Kidney (tissue), 13 donors: ENCODE measurements at regions not wholly inside any gene's neighbourhood (a gene's known extent, or its start where the extent isn't known, plus 50 kb on each side); places are given as distances from the start of the nearest gene placed in this dataset.

Experiments
- DNase-seq, 5 donors: peaks; one replicate each; pipeline ENCODE4 v3.0.0-alpha.2; 2013 to 2020
- FAIRE-seq: peaks from 2 replicates; lab custom pipeline; 2012; peaks lifted over from hg19 to GRCh38; lab: Jason Lieb, UNC
- H3K27ac ChIP-seq, 2 donors: one replicate each; pipeline ENCODE4 v1.7.0; 2013; ENCODE audit warnings: low read depth in 2 of 2, low read length in 2 of 2, inconsistent platforms in 1 of 2
- H3K27me3 ChIP-seq: one replicate; pipeline ENCODE4 v1.7.1; 2013; ENCODE audit warnings: low read length, inconsistent platforms; ENCODE audit not compliant: control insufficient read depth, insufficient read depth
- H3K36me3 ChIP-seq, 3 donors: one replicate each; pipeline versions ENCODE4 v1.7.0 to v1.7.1; 2013; ENCODE audit warnings: low read length in 3 of 3, control low read depth in 1 of 3, inconsistent platforms in 1 of 3; ENCODE audit not compliant: insufficient read depth in 3 of 3, control insufficient read depth in 2 of 3
- H3K4me1 ChIP-seq, 3 donors: one replicate each; pipeline versions ENCODE4 v1.7.0 to v1.7.1; 2013; ENCODE audit warnings: low read length in 3 of 3, inconsistent platforms in 1 of 3, low read depth in 1 of 3; ENCODE audit not compliant: control insufficient read depth in 2 of 3, insufficient read depth in 2 of 3
- H3K4me3 ChIP-seq, 3 donors: one replicate each; pipeline versions ENCODE4 v1.7.0 to v1.8.1; 2013; ENCODE audit warnings: low read length in 3 of 3, control low read depth in 1 of 3, inconsistent platforms in 1 of 3
- H3K9ac ChIP-seq, 3 donors: one replicate each; pipeline versions ENCODE4 v1.7.0 to v1.7.1; 2013; ENCODE audit warnings: low read length in 3 of 3, control low read depth in 1 of 3, inconsistent platforms in 1 of 3
- H3K9me3 ChIP-seq, 3 donors: one replicate each; pipeline versions ENCODE4 v1.7.0 to v1.7.1; 2013; ENCODE audit warnings: low read length in 3 of 3, control low read depth in 1 of 3, inconsistent platforms in 1 of 3; ENCODE audit not compliant: control insufficient read depth in 2 of 3, insufficient read depth in 1 of 3
- intact Hi-C: fragments of 100-400 bp; cut with DNase I; formaldehyde crosslinking; loops from one replicate; pipeline ENCODE4 v1.11.1; 2022
- TF ChIP-seq, protein P1 (sequence below): IDR thresholded peaks from 3 replicates; pipeline ENCODE4 v1.5.1; 2012; ENCODE audit warnings: mild to moderate bottlenecking, moderate library complexity, borderline replicate concordance; ENCODE audit not compliant: insufficient read depth; ENCODE audit errors: extremely low read depth
- donor health status: control.
- donor health status: control.
- donor health status: control.
- donor health status: control.
- donor health status: control.
- donor health status: DM: yes; HTN: yes; CAD: no.
- donor health status: Normal renal cell carcinoma (clear cell type).

DNA sequence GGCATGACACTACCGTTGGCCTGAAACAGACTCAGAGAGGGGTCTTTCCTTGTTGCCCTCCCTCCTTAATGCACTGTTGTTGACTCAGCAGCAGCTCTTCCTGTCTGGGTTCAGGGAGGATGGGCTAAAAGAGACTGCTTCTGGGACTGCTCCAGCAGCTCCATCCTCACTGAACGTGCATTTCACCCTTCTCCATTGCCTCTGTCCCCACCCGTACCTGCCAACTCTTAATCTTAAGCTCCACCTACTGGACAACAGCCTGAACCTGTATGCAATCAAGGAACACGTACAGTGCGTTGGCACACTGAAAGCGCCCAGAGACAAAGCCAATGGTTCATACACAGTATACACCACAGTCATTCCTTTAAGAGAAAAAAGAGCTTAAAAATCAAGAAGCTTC is 230.8 kb upstream of the RAB6C start:
- Histone ChIP-seq H3K4me1 (no peaks in the 10 kb centered on the region), H3K27me3 (no peaks in the 10 kb centered on the region), H3K27ac (no peak overlapping the region), H3K4me3 (no peak overlapping the region), H3K36me3 (no peaks in the 10 kb centered on the region), H3K9me3 (peaks cover 0 to 3% (median 0%) of the 10 kb centered on the region in 3 donors), H3K9ac (no peak overlapping the region)
- TF ChIP-seq, protein P1, sequence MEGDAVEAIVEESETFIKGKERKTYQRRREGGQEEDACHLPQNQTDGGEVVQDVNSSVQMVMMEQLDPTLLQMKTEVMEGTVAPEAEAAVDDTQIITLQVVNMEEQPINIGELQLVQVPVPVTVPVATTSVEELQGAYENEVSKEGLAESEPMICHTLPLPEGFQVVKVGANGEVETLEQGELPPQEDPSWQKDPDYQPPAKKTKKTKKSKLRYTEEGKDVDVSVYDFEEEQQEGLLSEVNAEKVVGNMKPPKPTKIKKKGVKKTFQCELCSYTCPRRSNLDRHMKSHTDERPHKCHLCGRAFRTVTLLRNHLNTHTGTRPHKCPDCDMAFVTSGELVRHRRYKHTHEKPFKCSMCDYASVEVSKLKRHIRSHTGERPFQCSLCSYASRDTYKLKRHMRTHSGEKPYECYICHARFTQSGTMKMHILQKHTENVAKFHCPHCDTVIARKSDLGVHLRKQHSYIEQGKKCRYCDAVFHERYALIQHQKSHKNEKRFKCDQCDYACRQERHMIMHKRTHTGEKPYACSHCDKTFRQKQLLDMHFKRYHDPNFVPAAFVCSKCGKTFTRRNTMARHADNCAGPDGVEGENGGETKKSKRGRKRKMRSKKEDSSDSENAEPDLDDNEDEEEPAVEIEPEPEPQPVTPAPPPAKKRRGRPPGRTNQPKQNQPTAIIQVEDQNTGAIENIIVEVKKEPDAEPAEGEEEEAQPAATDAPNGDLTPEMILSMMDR = peak; percentile 13
- intact Hi-C loops = no loop called here
- FAIRE-seq (no peak), DNase-seq (peak in 3 of 5 donors; percentile 49 to 73 (median 71))

DNA sequence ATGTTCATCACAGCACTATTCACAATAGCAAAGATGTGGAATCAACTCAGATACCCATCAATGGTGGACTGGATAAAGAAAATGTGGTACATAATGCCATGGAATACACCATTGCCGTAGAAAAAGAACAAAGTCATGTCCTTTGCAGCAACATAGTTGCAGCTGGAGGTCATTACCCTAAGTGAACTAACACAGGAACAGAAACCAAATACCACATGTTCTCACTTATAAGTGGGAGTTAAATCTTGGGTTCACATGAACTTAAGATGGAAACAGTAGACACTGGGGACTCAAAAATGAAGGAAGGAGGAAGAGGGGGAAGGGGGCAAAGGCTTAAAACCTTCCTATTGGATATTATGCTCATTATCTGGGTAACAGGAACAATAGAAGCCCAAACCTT is 228.1 kb upstream of the RAB6C start:
- Histone ChIP-seq H3K27ac (no peak overlapping the region), H3K4me1 (no peaks in the 10 kb centered on the region), H3K9me3 (peaks cover 0 to 3% (median 0%) of the 10 kb centered on the region in 3 donors), H3K9ac (no peak overlapping the region), H3K27me3 (no peaks in the 10 kb centered on the region), H3K4me3 (no peak overlapping the region), H3K36me3 (no peaks in the 10 kb centered on the region)
- TF ChIP-seq, protein P1 = no peak
- no peak for FAIRE-seq
- DNase-seq = no peak
- intact Hi-C loops = no loop called here

- FAIRE-seq = no peak
- peak in 3 of 5 donors; percentile 23 to 70 (median 67) for DNase-seq
- Histone ChIP-seq H3K9me3 (peaks cover 0 to 3% (median 0%) of the 10 kb centered on the region in 3 donors), H3K4me1 (no peaks in the 10 kb centered on the region), H3K4me3 (no peak overlapping the region), H3K27me3 (no peaks in the 10 kb centered on the region), H3K36me3 (no peaks in the 10 kb centered on the region), H3K9ac (no peak overlapping the region), H3K27ac (no peak overlapping the region)
- intact Hi-C loops = no loop called here
- TF ChIP-seq, protein P1 = no peak
These were observed 227.3 kb upstream of the RAB6C start for GRCh38 chr2:129752176-129752575.

DNA sequence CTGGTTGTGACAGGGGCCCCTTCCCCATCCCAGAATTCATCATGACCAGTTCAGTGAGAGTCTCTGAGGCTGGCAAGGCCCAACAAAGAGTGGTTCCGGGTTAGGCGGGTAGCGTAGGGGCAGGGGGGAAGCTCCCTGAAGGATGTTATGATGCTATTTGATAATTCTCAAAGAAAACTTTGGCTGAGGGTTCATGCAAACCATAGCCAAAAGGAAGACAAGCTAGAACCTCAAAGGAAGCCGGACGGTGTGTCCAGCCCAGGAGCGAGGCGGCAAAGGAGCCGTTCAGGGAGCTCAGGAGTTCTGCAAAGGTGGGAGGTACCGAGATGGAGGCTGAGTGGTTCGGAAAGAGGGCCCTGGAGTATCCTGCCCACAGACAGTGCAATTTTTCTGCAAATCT is 226.8 kb upstream of the RAB6C start:
- Histone ChIP-seq H3K4me1 (no peaks in the 10 kb centered on the region), H3K9ac (no peak overlapping the region), H3K36me3 (no peaks in the 10 kb centered on the region), H3K27me3 (no peaks in the 10 kb centered on the region), H3K9me3 (peaks cover 0 to 3% (median 0%) of the 10 kb centered on the region in 3 donors), H3K4me3 (no peak overlapping the region), H3K27ac (no peak overlapping the region)
- no peak for FAIRE-seq
- intact Hi-C loops = no loop called here
- DNase-seq = peak in 1 of 5 donors; percentile 5
- TF ChIP-seq, protein P1 = no peak
